ENCODE measurements at regions not wholly inside any gene's neighbourhood (a gene's known extent, or its start where the extent isn't known, plus 50 kb on each side); places are given as distances from the start of the nearest gene placed in this dataset.
"Not testable (repeated sequence)": the region's sequence is repeated elsewhere in the genome, so short reads cannot be mapped to it uniquely, and the experiment has no call there.

- no peak for DNase-seq (ENCODE audit: low read depth, low spot score)
These were observed 95.0 kb downstream of the TMEM17 start for GRCh38 chr2:62410926-62411456.

DNA sequence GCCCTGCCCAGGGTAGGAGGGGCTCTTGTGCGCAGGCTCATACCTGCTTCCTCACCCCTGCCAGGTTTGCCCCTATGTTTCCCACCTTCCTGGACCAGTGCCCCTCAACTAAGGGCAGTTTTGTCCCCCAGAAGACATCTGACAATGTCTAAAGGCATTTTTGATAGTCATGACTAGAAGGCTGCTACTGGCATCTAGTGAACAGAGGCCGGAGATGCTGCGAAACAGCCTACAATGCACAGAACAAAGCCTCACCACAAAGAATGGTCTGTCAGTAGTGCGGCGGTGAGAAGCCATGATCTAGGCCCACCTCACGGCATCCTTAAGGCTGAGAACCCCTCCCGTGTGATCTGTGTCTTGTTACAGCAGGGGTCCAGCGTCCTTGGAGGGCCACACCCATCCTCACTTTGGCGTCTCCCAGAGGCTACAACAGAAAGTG, 96.0 kb downstream of the TMEM17 start:
- DNase-seq (ENCODE audit: low read depth, low spot score), result no peak

GRCh38 chr2:62409442-62409841, 96.6 kb downstream of the TMEM17 start:
- no peak for DNase-seq (ENCODE audit: low read depth, low spot score)

- no peak for DNase-seq (ENCODE audit: low read depth, low spot score)
These were observed 97.7 kb downstream of the TMEM17 start for GRCh38 chr2:62408241-62408677.

DNA sequence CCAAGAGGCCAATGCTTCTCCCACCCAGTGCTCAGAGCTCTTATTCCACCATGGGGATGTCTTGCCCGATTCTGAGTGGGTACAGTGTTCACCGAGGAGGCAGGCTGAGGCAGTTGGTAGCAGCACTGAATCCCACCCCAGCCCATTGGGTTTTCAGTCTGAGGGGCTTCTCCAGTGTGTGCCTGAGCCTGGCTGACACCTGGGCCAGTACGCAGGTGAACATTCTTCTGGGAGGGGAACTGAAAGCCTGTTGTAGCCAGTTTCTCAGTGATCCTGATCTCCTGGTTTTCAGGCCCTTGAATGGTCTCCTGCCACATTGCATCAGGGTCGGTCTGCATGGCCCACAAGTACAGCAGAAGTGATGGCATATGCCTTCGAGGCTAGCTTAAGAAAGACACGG, 98.2 kb downstream of the TMEM17 start:
- no peak for DNase-seq (ENCODE audit: low read depth, low spot score)

GRCh38 chr2:62407401-62407800, 98.6 kb downstream of the TMEM17 start:
- DNase-seq (ENCODE audit: low read depth, low spot score), result no peak

DNA sequence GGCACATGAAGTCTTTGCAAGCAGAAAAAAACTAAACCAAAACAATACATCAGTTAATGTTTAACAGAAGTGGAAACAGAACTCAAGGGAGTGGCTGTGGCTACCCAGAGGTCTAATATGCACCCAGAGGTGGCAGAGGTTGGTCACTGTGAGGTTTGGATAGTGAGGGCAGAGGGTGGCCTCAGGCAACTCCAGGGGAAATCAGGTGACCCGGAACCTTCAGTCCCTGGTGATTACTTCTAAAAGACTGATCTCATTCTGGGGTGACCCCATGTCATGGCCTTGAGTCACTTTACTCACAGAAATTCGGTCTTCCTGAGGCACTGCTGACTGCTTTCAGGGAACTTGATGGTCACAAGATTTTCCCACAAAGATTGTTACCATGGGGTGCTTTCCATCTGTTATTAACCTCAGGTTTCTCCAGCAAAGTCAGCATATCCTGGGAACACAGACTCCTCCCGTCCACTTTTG, 99.4 kb downstream of the TMEM17 start:
- no peak for DNase-seq (ENCODE audit: low read depth, low spot score)

- no peak for DNase-seq (ENCODE audit: low read depth, low spot score)
These were observed 101.1 kb downstream of the TMEM17 start for GRCh38 chr2:62404913-62405312.

- no peak for DNase-seq (ENCODE audit: low read depth, low spot score)
These were observed 103.8 kb downstream of the TMEM17 start for GRCh38 chr2:62402156-62402555.

- no peak for DNase-seq (ENCODE audit: low read depth, low spot score)
These were observed 107.6 kb downstream of the TMEM17 start for GRCh38 chr2:62398356-62398755.

GRCh38 chr2:62396880-62397279, 109.1 kb downstream of the TMEM17 start:
- no peak for DNase-seq (ENCODE audit: low read depth, low spot score)

- no peak for DNase-seq (ENCODE audit: low read depth, low spot score)
These were observed 112.7 kb downstream of the TMEM17 start for GRCh38 chr2:62393293-62393692.

- no peak for DNase-seq (ENCODE audit: low read depth, low spot score)
These were observed 114.3 kb downstream of the TMEM17 start for GRCh38 chr2:62391696-62392095.

- DNase-seq (ENCODE audit: low read depth, low spot score), result not testable (repeated sequence)
These were observed 119.6 kb downstream of the TMEM17 start for GRCh38 chr2:62386378-62386777.

DNA sequence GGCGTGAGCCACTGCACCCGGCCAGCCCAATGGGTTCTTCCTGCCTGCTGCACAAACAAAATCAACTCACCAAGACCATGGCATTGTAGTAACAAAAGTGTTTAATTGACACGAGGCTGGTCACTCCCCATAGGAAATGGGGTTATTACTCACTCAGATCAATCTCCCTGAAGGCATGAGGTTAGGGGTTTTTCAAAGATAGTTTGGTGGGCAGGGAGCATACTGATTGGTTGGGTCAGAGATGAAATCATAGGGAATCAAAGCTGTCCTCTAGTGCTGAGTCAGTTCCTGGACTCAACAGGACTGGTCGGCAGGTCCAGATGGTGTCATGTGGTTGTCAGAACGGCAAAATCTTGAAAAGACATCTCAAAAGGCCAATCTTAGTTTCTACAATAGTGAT, 122.1 kb downstream of the TMEM17 start:
- no peak for DNase-seq (ENCODE audit: low read depth, low spot score)

DNA sequence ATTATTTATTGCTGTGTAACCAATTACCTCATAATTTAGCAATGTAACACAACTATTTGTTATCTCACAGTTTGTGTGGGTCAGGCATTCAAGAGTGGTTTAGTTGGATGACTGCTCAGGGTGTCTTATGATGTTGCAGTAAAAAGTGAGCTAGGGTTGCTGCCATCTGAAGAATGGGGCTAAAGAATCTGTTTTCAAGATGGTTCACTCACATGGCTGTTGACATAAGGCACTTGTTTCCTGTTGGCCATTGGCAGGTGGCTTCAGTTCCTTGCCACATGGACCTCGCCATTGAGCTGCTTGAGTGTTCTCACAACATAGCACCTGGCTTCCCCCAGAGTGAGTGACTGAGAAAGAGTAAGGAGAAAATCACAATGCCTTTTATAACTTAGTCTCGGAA, 123.2 kb downstream of the TMEM17 start:
- no peak for DNase-seq (ENCODE audit: low read depth, low spot score)

- DNase-seq (ENCODE audit: low read depth, low spot score), result no peak
These were observed 123.9 kb downstream of the TMEM17 start for GRCh38 chr2:62382122-62382521.

GRCh38 chr2:62381656-62382055, 124.3 kb downstream of the TMEM17 start:
- DNase-seq (ENCODE audit: low read depth, low spot score), result no peak

GRCh38 chr2:62379566-62379965, 126.4 kb downstream of the TMEM17 start:
- DNase-seq (ENCODE audit: low read depth, low spot score), result no peak

DNA sequence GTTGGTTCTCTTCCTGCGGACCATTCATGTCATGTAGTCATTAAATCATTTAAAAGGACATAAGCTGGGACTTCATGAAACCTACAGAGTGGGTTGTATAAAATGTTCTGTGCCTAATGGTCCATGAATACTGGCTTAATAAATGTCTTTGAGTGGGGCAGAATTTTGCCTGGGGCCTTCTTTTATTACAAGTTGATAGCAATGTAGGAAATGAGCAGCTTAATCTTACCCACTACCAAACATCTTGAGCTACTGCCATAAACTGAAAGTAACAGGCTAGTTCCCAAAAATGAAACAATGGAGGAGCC, 130.9 kb downstream of the TMEM17 start:
- DNase-seq (ENCODE audit: low read depth, low spot score), result no peak

- no peak for DNase-seq (ENCODE audit: low read depth, low spot score)
These were observed 131.5 kb downstream of the TMEM17 start for GRCh38 chr2:62374301-62375112.

GRCh38 chr2:62372824-62373223, 133.2 kb downstream of the TMEM17 start:
- no peak for DNase-seq (ENCODE audit: low read depth, low spot score)
